Panc1 (cell line): ENCODE measurements at regions not wholly inside any gene's neighbourhood (a gene's known extent, or its start where the extent isn't known, plus 50 kb on each side); places are given as distances from the start of the nearest gene placed in this dataset.

Experiments
- CTCF ChIP-seq: fragments of 450-650 bp; IDR thresholded peaks from 2 replicates; pipeline ENCODE4 v1.5.1; 2017; ENCODE audit warnings: mild to moderate bottlenecking
- POLR2AphosphoS5 ChIP-seq: IDR thresholded peaks from 2 replicates; pipeline ENCODE4 v1.6.1; 2012; ENCODE audit warnings: mild to moderate bottlenecking, low read depth, low read length, moderate library complexity
- TCF7L2 ChIP-seq: IDR thresholded peaks from 2 replicates; pipeline ENCODE4 v1.6.1; 2011; ENCODE audit warnings: mild to moderate bottlenecking, low read depth, low read length, inconsistent platforms
- TF ChIP-seq, protein P1 (sequence below), 2 experiments: IDR thresholded peaks; 2 replicates each; pipeline ENCODE4 v1.6.1; 2011 to 2012; ENCODE audit warnings: low read depth in 2 of 2, control low read depth in 1 of 2, low read length in 1 of 2, mild to moderate bottlenecking in 1 of 2, moderate library complexity in 1 of 2; ENCODE audit not compliant: insufficient read depth in 1 of 2

DNA sequence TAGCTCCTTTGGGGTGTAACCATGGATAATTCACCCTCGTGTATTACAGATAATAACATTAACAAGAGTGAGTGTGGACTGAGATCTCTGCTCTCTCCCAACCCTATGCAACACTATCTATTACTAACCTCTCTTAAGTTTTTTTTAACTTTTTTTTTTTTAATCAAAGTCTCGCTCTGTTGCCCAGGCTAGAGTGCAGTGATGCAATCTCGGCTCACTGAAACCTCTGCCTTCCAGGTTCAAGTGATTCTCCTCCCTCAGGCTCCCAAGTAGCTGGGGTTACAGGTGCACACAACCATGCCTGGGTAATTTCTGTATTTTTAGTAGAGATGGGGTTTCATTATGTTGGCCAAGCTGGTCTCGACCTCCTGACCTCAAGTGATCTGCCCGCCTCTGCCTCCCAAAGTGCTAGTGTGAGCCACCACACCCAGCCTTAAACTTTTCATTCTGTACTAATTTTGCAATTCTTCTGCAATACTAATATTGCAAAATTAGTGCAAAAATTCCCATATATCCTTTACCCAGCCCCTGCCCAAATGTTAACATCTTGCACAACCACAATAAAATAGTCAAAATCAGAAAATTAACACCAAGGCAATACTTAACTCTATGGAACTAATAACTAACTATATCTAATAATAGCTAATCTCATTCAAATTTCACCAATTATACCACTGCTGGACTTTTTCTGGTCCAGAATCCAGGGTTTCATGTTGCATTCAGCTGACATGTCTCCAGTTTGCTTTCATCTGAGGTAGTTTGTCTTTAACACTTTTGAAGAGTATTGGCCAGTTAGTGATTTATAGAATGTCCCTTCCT, 66.5 kb upstream of the TCF7L2 start:
- TF ChIP-seq CTCF: no peak
- TF ChIP-seq, protein P1, sequence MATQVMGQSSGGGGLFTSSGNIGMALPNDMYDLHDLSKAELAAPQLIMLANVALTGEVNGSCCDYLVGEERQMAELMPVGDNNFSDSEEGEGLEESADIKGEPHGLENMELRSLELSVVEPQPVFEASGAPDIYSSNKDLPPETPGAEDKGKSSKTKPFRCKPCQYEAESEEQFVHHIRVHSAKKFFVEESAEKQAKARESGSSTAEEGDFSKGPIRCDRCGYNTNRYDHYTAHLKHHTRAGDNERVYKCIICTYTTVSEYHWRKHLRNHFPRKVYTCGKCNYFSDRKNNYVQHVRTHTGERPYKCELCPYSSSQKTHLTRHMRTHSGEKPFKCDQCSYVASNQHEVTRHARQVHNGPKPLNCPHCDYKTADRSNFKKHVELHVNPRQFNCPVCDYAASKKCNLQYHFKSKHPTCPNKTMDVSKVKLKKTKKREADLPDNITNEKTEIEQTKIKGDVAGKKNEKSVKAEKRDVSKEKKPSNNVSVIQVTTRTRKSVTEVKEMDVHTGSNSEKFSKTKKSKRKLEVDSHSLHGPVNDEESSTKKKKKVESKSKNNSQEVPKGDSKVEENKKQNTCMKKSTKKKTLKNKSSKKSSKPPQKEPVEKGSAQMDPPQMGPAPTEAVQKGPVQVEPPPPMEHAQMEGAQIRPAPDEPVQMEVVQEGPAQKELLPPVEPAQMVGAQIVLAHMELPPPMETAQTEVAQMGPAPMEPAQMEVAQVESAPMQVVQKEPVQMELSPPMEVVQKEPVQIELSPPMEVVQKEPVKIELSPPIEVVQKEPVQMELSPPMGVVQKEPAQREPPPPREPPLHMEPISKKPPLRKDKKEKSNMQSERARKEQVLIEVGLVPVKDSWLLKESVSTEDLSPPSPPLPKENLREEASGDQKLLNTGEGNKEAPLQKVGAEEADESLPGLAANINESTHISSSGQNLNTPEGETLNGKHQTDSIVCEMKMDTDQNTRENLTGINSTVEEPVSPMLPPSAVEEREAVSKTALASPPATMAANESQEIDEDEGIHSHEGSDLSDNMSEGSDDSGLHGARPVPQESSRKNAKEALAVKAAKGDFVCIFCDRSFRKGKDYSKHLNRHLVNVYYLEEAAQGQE (IDR thresholded peaks at IDR 0.05; ENCODE audit: insufficient read depth in 1 of 2, low read depth in 2 of 2, low read length in 1 of 2): no peak
- no peak for TF ChIP-seq POLR2AphosphoS5
- TF ChIP-seq TCF7L2: no peak
